ENCODE measurements at regions not wholly inside any gene's neighbourhood (a gene's known extent, or its start where the extent isn't known, plus 50 kb on each side); places are given as distances from the start of the nearest gene placed in this dataset.

- TF ChIP-seq CTCF (IDR thresholded peaks at IDR 0.05) (no peak), POLR2A (IDR thresholded peaks at IDR 0.05) (no peak)
These were observed 260.4 kb upstream of the KCNMB2 start for GRCh38 chr3:178275793-178276192.

All from thyroid gland (tissue), 4 donors.